OCI-LY1 (cell line): ENCODE measurements at regions not wholly inside any gene's neighbourhood (a gene's known extent, or its start where the extent isn't known, plus 50 kb on each side); places are given as distances from the start of the nearest gene placed in this dataset.

ENCODE experiments used
- CTCF ChIP-seq: fragments of 200-600 bp; sonication (generic), shearing (Covaris generic); IDR thresholded peaks from 2 replicates; pipeline ENCODE4 v1.5.1; 2017; ENCODE audit warnings: mild to moderate bottlenecking, antibody characterized with exemption, low read length, moderate library complexity, mixed read lengths
- EZH2 ChIP-seq: fragments of 200-600 bp; sonication (generic), shearing (Covaris generic); IDR thresholded peaks from 2 replicates; pipeline ENCODE4 v1.8.0; 2017; ENCODE audit warnings: borderline replicate concordance, mixed run types, mild to moderate bottlenecking, antibody characterized with exemption, low read length, moderate library complexity, mixed read lengths

- no peak for TF ChIP-seq CTCF
- TF ChIP-seq EZH2, result no peak
Observed at GRCh38 chr20:48295966-48296421, 510.7 kb upstream of the SULF2 start.
